ENCODE measurements at regions not wholly inside any gene's neighbourhood (a gene's known extent, or its start where the extent isn't known, plus 50 kb on each side); places are given as distances from the start of the nearest gene placed in this dataset.

DNA sequence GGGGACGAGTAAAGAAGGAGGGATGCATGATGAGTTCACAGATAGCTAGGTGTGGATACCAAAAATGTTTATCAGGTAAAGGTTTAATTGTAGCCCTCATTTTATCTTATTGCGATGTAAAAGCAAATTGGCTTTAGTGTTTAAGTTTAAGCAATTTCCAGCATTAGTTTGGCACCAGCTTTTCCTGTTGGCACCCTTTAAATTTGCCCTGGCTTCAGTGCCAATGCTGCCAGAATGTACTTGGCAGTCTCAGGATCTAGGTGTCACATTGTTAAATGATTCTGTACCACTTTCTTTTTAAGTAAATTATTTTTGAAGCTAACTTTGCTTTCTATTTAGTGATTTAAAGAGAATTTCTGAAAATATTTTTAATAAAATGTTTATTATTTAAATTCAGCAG is 681.8 kb downstream of the PCDH18 start:
- DNase-seq (ENCODE audit: low read depth in 2 of 2): no peak

DNA sequence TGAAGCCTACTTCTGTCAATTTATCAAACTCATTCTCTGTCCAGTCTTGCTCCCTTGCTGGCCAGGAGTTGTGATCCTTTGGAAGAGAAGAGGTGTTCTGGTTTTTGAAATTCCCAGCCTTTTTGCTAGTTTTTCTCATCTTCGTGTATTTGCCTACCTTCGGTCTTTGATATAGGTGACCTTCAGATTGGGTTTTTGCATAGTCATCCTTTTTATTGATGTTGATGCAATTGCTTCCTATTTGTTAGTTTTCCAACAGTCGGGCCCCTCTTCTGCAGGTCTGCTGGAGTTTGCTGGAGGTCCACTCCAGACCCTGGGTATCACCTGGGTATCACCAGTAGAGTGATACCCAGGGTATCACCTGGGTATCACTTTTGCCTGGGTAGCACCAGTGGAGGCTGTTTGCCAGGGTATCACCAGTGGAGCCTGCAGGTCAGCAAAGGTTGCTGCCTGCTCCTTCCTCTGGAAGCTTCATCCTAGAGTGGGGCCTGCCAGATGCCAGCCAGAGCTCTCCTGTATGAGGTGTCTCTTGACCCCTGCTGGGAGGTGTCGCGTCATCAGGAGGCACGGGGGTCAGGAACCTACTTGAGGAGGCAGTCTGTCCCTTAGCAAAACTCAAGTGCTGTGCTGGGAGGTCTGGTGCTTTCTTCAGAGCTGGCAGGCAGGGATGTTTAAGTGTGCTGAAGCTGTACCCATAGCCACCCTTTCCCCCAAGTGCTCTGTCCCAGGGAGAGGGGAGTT is 684.2 kb downstream of the PCDH18 start:
- no peak for DNase-seq (ENCODE audit: low read depth in 2 of 2)

DNA sequence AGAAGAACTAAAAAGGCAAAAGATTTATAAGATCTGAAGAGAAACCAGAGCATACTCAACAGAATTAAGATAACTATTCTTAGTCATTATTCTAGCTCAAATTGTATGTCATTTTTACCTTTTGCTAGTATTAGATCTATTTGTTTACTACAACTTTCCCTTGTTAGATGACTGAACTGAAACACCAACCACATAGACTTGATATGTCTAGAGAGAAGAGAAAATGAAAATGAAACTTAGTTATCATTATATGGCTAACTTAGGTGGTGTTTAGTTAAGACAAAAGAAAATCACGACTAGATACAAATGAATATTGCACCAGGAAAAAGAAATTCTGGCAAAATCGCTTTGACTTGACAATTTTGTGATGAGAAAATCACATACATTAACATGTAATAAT is 690.8 kb downstream of the PCDH18 start:
- DNase-seq (ENCODE audit: low read depth in 2 of 2): no peak

DNA sequence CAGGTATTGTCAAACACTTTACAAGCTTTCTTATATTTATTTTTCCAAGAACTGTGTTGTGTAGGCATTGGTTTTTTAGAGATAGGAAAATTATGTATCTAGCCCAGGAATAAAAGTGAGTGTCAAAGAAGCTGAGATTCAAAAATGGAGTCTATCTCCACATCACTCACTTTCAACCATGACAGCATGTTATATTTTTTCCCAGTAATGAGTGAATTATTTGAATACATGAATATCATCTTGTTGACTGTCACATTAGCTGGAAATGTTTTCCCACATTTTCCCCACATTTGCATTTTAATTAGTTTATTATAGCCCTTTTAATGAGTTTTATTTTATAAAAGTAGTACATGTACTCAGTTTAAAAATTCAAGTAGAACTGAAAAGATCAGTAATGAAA is 693.7 kb downstream of the PCDH18 start:
- DNase-seq (ENCODE audit: low read depth in 2 of 2): no peak

DNA sequence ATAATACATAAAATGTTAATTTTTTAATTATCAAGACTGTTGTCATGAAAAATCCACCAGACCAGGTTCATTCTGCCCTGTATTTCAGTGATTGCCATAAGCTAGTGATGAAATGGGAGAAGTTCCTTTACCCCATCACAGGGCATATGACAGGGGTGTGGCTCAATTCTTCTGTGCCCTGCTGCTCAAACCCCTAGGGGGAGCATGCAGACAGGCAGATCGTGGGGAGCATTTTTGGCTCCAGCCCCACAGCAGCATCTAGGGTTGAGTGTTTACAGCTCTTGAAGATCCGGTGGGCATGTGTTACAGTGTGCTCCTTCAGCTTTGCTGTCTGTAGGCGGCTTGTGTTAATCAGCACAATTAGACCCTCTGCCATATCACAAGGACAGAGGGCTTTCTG is 700.7 kb downstream of the PCDH18 start:
- DNase-seq (ENCODE audit: low read depth in 2 of 2): no peak

DNA sequence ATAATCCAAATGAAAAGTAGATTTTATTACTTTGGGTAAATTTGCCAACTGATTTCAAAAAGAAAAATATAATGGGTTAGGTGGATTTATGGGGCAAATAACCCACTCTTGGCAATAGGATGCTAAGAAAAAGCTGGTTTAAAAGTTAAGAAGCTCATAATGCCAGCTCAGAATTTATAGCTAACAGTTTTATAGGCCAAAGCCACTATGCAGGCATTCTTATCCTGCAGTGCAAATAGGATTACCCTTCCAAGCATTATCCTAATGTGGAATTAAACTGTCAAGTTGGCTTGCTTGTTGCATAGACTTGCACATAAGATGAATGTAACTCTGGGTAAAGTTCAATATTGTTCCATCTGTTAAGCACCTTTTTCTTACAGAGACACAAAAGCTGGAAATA is 703.0 kb downstream of the PCDH18 start:
- DNase-seq (ENCODE audit: low read depth in 2 of 2): no peak

DNA sequence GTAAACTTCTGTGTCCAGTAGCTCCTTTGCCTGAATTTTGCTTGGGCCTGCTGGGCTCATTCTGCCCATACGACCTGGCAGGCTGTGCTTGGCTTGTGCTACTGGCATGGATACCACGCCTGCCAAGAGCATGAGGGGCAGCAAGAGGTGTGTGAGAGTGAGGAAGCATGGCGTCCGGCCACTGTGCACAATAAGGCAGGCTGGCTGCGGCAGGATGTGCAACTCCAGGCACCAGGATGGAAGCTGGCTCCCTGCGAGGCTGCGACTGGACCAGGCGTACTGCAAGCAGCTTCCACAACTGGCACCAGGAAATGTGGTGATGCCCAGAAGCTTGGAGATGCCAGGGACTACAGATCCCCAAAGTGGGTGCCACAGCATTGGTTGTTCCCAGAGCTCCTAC is 709.3 kb downstream of the PCDH18 start:
- no peak for DNase-seq (ENCODE audit: low read depth in 2 of 2)

DNA sequence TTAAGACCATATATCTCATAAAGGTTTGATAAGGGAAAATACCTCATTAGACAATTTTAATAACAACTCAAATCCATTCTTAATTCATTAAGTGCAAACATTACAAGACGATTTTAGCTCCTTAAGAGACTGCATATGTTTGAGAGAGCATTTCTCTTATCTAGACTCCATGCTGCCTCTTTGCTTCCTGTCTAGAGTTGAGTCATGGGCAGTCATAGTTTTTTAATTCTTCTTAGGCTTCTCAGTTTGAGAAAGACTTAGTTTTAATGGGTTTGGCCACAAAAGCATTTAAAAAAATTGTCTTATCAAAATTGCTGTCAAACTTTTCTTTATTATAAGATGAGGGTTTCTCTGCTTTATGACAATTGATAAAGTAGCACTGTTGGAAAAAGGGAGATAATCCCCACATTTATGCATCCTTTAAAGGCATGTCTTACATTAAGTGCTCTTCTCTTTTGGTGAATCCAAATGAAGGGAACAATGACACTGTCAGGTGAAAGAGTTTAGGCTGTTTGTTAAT is 713.4 kb downstream of the PCDH18 start:
- DNase-seq (ENCODE audit: low read depth in 2 of 2): no peak

DNA sequence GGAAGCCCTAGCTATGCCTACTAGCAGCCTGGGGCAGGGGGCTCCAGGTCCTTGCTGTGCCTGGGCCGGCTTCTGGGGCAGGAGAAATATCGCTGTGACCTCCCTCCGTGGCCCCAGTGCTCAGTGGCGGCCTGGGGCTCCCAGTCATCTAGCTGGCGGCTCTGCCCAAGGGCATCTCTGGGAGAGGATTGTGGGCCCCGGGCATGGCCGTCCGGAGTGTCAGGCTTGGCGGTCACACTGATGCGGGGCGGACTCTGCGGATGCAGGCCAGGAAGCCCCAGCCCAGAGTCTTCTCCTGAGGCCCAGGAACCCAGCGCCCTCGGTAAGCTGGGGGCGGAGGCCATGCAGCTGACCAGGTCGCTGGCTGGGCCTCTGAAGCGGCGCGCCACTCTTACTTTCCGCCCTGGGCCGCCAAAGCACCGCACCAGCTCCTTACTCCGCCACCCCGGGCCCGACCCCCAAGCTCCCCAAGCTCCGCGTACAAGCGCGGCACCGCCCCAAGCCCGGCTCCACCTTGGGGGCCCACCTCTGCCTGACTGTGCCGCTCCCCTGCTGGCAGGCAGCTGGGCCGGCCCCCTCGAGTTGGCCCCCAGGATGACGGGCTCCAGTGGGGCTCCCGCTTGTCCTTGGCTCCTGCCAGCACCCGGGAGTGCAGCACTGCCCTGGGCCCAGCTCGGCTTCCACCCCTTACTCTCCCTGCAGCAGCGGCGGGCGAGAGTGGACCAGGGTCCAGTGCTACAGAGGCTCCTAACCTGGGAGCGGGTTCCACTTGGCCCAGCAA is 720.0 kb downstream of the PCDH18 start:
- DNase-seq (ENCODE audit: low read depth in 2 of 2): no peak

DNA sequence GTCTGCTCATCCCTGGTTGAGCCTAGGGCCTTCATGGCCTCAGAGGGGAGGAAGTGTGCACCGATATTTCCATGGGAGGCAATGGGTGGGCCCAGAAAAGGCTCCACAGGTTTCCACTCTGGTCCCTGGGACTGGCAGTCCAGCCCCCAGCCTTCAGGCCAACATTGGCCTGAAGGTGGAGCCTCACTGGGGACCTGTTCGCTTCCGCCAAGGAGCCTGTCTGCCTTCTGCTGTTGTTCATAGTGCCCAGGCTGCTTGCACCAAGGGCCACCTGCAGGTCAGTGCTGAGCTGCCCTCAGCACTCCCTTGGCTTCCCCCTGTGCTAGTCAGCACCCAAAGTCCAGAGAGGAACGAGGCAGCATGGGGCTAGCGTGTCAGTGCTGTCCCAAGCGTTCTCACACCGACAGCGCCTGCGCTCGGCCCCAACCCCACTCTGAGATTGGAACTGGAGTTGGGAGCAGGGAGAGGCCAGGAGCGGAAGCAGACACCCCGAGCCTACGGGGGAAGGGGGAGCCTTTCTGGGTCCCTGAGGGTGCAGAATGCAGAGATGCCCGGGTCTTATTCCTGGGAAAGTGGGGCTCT is 720.7 kb downstream of the PCDH18 start:
- DNase-seq (ENCODE audit: low read depth in 2 of 2): no peak

DNA sequence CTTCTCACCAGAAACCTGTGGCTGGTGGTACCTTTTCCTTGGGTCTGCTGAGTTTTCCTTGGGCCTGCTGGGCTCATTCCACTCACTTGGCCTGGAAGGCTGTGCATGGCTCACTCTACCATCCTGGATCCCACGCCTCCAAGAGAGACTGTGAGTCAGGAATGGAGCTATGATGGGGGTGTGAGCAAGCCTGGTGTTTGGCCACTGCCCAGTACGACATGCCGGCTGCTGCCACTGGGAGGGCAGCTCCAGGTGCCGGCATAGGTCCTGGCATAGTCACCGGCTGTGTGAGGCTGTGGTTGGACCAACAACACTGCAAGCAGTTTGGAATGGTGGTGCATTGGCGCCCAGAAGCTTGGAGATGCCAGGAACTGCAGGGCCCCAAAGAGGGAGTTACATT is 721.7 kb downstream of the PCDH18 start:
- no peak for DNase-seq (ENCODE audit: low read depth in 2 of 2)

DNA sequence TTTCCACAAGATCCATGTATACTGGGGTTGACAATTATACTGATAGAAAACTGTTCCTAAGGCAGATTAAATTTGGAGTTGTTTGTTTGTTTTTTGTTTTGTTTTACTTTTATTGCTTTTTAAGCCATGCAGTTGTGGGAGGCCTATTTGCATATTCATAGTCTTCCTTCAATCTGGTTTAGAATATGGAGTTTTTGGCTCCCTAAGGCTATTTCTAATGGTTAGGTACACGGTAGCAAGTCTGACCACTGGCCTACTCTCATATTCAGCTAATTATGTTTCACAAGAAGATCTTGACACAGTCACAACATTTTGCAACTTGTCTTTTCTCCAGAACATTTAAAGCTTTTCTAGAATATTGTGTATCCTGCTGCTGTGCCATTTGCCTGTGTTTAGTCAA is 725.5 kb downstream of the PCDH18 start:
- DNase-seq (ENCODE audit: low read depth in 2 of 2): no peak

DNA sequence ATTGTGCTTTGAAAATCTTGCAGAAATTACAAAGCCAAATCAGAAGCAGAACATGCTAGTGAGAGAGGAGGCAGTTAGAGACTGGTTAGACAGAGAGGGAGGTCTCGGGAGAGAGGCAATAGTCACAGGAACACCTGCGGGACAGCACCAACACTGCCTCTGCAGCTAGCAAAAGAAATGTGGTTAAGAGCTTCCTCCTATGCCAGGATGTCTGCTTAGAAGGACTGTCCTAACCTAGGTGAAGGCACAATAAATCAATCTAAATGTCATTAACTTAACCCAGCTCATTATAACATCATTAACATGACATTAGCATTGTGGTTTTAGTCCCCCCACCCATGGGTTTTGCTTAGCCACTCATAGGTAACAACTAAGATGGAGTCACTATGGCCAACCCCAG is 726.7 kb downstream of the PCDH18 start:
- no peak for DNase-seq (ENCODE audit: low read depth in 2 of 2)

DNA sequence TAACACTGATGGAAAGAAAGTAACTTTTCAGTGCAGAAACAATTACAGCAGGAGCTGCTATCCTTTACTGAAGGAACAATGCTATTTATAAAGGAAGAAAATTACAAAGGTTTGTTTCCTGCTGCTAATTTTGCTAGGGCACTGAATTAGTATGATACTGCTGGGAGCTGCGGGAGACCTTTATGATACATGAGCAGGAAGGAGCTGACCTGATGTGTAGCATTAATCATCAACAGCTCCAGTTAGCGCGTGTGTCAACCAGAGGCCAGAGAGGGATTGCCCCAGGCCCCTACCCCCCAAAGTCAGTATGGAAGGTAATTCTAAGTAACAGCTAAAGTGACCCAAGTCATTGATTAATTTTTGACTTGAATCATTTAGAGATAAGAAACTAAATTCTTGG is 728.9 kb downstream of the PCDH18 start:
- no peak for DNase-seq (ENCODE audit: low read depth in 2 of 2)

DNA sequence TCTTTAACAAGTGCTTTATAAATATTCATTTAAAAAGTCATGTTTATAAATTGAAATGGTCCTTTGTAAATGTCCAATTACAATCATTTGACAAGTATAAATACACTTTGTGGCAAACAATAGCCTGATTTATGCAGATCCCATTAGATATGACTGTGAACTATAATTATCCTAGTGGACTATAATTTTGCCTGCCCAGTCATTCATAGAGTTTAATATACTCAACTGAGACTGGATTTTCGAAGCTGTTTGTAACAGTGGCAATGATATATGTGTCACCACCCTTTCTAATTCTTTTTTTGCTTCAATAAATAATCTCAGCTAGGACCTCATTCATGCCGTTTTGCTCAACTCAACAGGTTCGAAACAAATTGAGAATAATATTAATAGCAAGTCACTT is 732.0 kb downstream of the PCDH18 start:
- DNase-seq (ENCODE audit: low read depth in 2 of 2): no peak

DNA sequence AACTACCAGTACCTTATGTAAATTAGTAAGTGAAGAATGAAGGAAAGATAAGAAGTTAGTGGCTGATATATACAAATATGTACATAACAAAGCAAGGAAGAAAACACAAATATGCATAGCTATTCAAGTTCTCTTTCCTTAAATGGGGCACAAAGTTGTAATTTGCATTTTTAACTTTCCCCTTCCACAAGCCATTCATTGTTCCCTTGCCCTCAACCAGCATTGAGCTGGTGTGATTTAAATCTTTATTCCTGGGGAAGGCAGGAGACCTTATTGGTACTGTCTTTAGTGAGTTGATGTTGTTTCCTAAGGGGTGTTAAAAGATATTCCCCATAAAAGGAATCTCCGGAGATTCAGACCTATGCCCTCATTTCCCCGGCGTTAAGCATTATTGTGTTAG is 735.3 kb downstream of the PCDH18 start:
- DNase-seq (ENCODE audit: low read depth in 2 of 2): no peak

DNA sequence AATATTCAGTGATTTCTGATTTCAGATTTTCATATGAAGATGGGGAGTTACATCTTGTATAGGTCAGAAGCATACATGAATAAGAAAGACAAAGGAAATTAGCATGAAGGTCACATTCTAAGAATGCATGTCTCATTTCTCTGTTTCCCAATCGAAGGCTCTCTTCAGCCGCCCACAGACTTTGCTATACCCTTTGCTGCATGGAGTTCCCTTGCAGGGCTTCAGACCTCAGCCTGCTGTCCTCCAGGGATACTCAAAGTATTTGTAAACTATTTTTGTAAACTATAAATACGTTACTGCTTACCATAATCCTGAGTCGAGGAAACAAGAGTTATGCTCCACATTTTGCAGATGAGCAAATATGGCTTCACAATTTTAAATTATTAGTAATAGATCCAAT is 738.4 kb downstream of the PCDH18 start:
- DNase-seq (ENCODE audit: low read depth in 2 of 2): no peak

DNA sequence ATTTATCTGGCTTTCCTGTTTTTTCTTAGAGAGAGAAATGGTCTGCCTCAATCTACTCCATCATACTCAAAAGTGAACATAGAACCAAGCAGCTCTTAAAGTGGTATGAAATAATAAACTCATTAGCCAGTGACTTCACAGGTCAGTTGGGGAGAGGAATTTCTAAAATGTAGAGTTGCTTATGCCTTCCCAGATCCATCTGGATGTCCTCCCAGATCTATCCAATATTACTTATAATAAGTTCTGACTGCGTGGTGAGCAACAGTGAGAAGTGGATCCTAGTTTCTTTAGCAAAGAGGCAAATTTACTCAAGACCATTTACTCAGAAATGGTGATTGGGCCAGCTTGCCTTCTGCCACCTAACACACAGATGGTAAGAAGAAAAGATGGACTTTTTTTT is 748.0 kb downstream of the PCDH18 start:
- no peak for DNase-seq (ENCODE audit: low read depth in 2 of 2)

DNA sequence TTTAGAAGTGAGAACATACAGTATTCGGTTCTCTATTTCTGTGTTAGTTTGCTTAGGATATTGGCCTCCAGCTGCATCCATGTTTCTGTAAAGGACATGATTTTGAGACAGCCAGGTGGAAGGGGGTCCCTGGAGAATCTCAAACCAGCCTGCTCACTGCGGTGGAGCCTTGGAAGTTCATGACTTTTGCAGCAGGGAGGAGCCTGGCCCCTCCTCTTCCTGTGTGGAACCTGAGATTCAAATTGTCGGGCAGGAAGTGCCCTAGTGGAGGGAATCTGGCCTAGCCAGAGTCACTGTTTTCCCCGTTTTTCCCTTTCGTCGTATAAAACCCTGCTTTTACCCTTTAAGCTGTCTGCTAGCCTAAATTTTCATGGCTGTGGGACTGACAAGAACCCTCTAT is 762.6 kb downstream of the PCDH18 start:
- no peak for DNase-seq (ENCODE audit: low read depth in 2 of 2)

DNA sequence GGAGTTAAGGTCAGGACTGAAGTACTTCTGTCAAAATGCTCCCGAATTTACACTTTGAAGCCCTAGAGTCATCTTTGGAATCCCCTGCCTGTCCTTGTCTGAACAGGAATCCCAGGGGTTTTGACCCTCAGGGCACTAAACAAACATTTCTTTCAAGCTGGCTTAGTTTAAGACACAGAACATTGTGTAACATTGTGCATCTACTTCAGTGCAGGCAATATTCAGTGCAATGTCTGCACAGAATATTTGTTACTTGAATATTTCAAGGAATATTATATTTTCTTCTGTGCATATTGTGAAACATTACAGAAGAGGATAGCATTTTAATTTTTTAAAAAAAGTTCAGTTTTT is 763.4 kb downstream of the PCDH18 start:
- no peak for DNase-seq (ENCODE audit: low read depth in 2 of 2)

DNA sequence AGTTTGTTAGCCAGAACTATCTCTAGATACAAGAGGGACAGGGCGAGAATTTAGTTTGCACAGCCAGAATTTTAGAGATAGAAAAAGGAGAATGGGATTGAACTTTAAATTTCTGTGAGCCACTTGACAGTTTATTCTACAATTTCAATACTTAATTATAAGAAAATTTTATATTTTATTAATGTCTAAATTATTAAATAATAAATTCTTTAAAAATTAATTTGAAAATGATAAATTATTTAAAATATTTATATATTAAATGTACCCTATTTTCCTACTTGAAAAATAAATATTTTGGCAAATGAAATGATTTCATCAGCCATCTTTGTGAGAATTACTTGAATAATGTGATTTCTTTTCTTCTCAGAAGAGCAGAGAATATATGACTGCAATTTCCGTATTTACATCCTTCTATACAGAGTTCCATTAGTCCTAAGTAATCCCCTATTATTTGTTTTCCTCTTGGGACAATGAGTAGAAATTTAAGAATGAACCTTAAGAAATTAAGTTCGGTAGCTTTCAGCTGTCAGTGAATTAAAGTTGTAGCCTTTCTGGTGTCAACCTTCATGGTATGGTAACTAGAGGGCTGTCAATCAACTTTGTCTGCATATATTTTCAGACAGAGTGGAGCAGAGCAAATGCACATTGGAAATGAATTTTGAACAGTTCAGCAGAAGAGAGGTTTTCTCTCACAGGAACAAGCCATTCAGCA is 763.9 kb downstream of the PCDH18 start:
- DNase-seq (ENCODE audit: low read depth in 2 of 2): no peak

DNA sequence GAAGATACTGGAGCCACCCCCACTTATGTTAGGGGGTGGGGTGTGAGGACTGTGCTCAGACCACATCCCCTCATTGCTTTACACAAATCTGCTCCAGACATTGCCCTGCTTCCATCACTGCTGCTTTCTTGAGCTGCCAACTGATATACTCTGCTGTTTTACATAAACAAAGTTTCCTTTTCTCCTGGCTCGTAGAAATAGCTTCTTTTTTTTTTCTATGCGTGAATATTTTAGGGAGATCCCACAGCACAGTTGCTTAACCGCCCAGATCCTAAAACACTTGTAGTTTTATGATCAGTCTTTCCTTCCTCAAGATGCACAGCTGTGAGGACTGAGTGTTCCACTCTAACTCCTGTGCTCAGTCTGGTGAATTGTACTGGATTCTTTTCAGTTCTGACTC is 768.4 kb downstream of the PCDH18 start:
- no peak for DNase-seq (ENCODE audit: low read depth in 2 of 2)
